Astrocyte of the cerebellum (primary cell): ENCODE measurements at regions not wholly inside any gene's neighbourhood (a gene's known extent, or its start where the extent isn't known, plus 50 kb on each side); places are given as distances from the start of the nearest gene placed in this dataset.

ENCODE experiments used
- DNase-seq: peaks from one replicate; pipeline ENCODE4 v3.0.0-alpha.2; 2011; ENCODE audit warnings: low read depth
- H3K4me3 ChIP-seq: 2 replicates; pipeline ENCODE4 v1.5.1; 2011; ENCODE audit warnings: mild to moderate bottlenecking, low read depth, low read length, moderate library complexity
- CTCF ChIP-seq: IDR thresholded peaks from 2 replicates; pipeline ENCODE4 v1.5.1; 2012; ENCODE audit warnings: low read length, low read depth, moderate library complexity, mild to moderate bottlenecking; ENCODE audit errors: missing control alignments
- in situ Hi-C: cut with HindIII; loops from 2 replicates; pipeline ENCODE4 v1.10.0; 2017; ENCODE audit warnings: low sequenced_read_pairs

GRCh38 chr9:23431459-23431858 is 394.6 kb downstream of the ELAVL2 start:
- no peak for DNase-seq
- no peak overlapping the region for H3K4me3 ChIP-seq
- in situ Hi-C loops = no loop called here
- TF ChIP-seq CTCF = no peak

- TF ChIP-seq CTCF = no peak
- DNase-seq = no peak
- in situ Hi-C loops = no loop called here
- H3K4me3 ChIP-seq = no peak overlapping the region
These were observed 391.4 kb downstream of the ELAVL2 start for GRCh38 chr9:23434654-23435053.

GRCh38 chr9:23438299-23438907 is 387.6 kb downstream of the ELAVL2 start:
- TF ChIP-seq CTCF = no peak
- in situ Hi-C loops = no loop called here
- no peak overlapping the region for H3K4me3 ChIP-seq
- DNase-seq = no peak

DNA sequence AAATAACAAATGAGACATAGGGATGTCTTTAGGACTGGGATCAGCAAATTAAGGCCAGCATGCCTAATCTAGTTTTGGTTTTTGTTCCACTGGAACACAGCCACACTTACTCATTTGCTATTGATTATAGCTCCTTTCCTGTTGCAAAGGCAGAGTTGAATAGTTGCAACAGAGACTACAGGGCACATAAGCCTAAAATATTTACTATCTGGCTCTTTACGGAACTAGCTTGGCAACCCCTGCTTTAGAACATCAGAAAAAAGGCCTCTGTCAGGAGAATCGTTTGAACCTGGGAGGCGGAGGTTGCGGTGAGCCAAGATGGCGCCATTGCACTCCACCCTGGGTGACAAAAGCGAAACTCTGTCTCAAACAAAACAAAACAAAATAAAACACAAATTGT is 384.8 kb downstream of the ELAVL2 start:
- in situ Hi-C loops = no loop called here
- no peak overlapping the region for H3K4me3 ChIP-seq
- no peak for DNase-seq
- no peak for TF ChIP-seq CTCF

DNA sequence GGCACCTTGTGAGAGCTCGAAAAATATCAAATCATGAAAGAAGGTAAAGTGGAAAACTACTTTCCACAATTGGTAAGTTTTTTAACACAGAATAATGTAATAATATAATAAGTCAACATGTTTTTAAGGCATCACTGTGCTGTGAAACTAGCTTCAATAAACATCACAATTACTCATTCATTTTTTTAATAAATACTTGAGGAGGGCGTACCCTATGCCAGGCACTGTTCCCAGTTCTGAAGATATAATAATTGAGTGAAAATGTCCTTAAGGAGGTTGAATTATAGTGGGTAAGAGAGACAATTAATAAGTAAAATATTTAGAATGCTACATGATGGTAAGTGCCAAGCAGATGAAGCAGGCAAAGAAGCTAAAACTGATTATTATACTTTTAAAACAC is 381.4 kb downstream of the ELAVL2 start:
- DNase-seq = no peak
- H3K4me3 ChIP-seq = no peak overlapping the region
- no peak for TF ChIP-seq CTCF
- in situ Hi-C loops = no loop called here

- TF ChIP-seq CTCF = no peak
- in situ Hi-C loops = no loop called here
These were observed 378.9 kb downstream of the ELAVL2 start for GRCh38 chr9:23447166-23447565.

DNA sequence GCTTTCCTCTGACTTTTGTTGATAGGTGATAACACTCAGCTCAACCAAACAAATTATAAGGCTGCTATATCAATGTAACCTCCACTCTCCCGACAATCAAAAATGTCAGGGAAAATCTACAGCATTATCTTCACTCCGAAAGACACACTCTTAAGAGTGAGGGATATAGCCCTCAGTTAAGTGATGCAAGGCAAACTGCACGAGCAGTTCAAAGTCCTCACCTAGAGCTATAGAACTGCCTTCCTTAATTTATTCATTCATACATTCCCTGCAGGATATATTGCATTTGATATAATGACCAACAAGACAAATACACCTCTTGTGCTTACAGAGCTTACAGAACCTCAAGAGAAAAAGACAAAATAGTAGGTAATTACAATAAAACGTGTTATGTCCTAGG is 378.1 kb downstream of the ELAVL2 start:
- in situ Hi-C loops = no loop called here
- no peak overlapping the region for H3K4me3 ChIP-seq
- no peak for TF ChIP-seq CTCF

More at GRCh38 chr9:23447166-23447565, 378.9 kb downstream of the ELAVL2 start:
- no peak overlapping the region for H3K4me3 ChIP-seq
- DNase-seq = no peak

More for the DNA sequence above, 378.1 kb downstream of the ELAVL2 start:
- DNase-seq = no peak
